ENCODE measurements at regions not wholly inside any gene's neighbourhood (a gene's known extent, or its start where the extent isn't known, plus 50 kb on each side); places are given as distances from the start of the nearest gene placed in this dataset.
"Not testable (repeated sequence)": the region's sequence is repeated elsewhere in the genome, so short reads cannot be mapped to it uniquely, and the experiment has no call there.

GRCh38 chr5:8491254-8491653, 622.3 kb downstream of the MTRR start:
- DNase-seq: no peak

GRCh38 chr5:8493176-8493575, 624.2 kb downstream of the MTRR start:
- no peak for DNase-seq

GRCh38 chr5:8500426-8500825, 631.5 kb downstream of the MTRR start:
- no peak for DNase-seq

GRCh38 chr5:8505196-8505595, 636.2 kb downstream of the MTRR start:
- DNase-seq: peak; percentile 28

GRCh38 chr5:8508231-8508630, 639.3 kb downstream of the MTRR start:
- no peak for DNase-seq

- DNase-seq: no peak
Measured at GRCh38 chr5:8516356-8516755, 647.4 kb downstream of the MTRR start.

- DNase-seq: no peak
Measured at GRCh38 chr5:8517456-8517855, 648.5 kb downstream of the MTRR start.

GRCh38 chr5:8520917-8521316, 652.0 kb downstream of the MTRR start:
- no peak for DNase-seq

- DNase-seq: no peak
Measured at GRCh38 chr5:8521991-8522390, 653.0 kb downstream of the MTRR start.

GRCh38 chr5:8522646-8523045, 653.7 kb downstream of the MTRR start:
- DNase-seq: peak; percentile 8

GRCh38 chr5:8523501-8523900, 654.6 kb downstream of the MTRR start:
- no peak for DNase-seq

- DNase-seq: no peak
Measured at GRCh38 chr5:8525819-8526218, 656.9 kb downstream of the MTRR start.

- DNase-seq: no peak
Measured at GRCh38 chr5:8528106-8528505, 659.2 kb downstream of the MTRR start.

- DNase-seq: peak; percentile 74
Measured at GRCh38 chr5:8538821-8539220, 669.9 kb downstream of the MTRR start.

GRCh38 chr5:8540317-8540716, 671.4 kb downstream of the MTRR start:
- no peak for DNase-seq

GRCh38 chr5:8550921-8551320, 682.0 kb downstream of the MTRR start:
- DNase-seq: no peak

- no peak for DNase-seq
Measured at GRCh38 chr5:8553364-8553763, 684.4 kb downstream of the MTRR start.

GRCh38 chr5:8557728-8558127, 688.8 kb downstream of the MTRR start:
- no peak for DNase-seq

- no peak for DNase-seq
Measured at GRCh38 chr5:8560776-8561175, 691.8 kb downstream of the MTRR start.

- DNase-seq: no peak
Measured at GRCh38 chr5:8561224-8561840, 692.4 kb downstream of the MTRR start.

GRCh38 chr5:8561854-8562253, 692.9 kb downstream of the MTRR start:
- no peak for DNase-seq

GRCh38 chr5:8563540-8563939, 694.6 kb downstream of the MTRR start:
- DNase-seq: not testable (repeated sequence)

- DNase-seq: no peak
Measured at GRCh38 chr5:8568858-8569257, 699.9 kb downstream of the MTRR start.

GRCh38 chr5:8570528-8570927, 701.6 kb downstream of the MTRR start:
- no peak for DNase-seq

GRCh38 chr5:8576178-8576577, 707.2 kb downstream of the MTRR start:
- DNase-seq: no peak

GRCh38 chr5:8577792-8578191, 708.8 kb downstream of the MTRR start:
- DNase-seq: no peak

All from COR-L47 (cell line).